ENCODE measurements at regions not wholly inside any gene's neighbourhood (a gene's known extent, or its start where the extent isn't known, plus 50 kb on each side); places are given as distances from the start of the nearest gene placed in this dataset.

DNA sequence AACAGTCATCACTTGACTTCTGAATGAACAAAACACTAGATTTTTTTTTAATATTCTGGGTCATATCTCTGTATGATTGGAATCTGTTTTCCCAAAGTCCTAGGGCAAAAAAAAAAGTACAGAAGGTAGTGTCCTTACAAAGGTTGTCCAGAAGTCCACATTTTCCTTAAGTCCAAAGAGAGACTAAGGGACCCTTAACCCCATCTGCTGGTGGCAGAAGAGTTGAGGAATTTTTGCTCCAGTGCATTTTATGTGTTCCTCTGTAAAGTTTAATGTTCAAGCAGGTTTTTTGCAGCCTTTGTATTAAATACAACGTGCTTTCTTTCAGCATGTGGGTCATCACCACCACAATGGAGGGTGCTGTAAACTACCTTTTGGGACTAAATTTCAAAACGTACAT, 215.9 kb downstream of the SP3 start:
- peak; percentile 62 for TF ChIP-seq CTCF (conservative IDR thresholded peaks at IDR 0.05; ENCODE audit: low read length)
- H3K4me3 ChIP-seq (ENCODE audit: low read length) = no peak overlapping the region
- DNase-seq (ENCODE audit: low read depth) = peak; percentile 36

DNA sequence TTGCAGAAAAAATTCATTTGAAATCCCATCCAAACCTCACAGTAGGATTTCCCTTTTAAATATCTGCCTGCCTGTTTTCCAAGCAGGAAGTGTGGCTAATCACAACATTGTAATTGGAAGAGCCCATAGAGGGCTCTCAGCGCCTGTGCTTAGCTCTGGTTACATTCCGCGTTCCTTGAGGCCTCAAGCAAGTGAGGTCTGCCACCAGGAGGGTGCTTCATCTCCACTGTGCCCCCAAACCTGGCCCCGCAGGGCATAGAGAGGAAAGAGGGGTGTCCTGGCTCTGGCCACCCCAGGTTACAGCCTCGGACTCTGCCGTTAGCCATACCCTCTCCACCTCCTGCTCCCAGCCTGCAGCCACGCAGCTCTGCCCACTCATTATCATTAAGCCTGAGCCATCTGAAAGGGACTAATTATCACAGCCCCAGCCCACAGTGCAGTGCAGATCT, 214.8 kb downstream of the SP3 start:
- peak; percentile 31 for TF ChIP-seq CTCF (conservative IDR thresholded peaks at IDR 0.05; ENCODE audit: low read length)
- peak; percentile 17 for DNase-seq (ENCODE audit: low read depth)
- no peak overlapping the region for H3K4me3 ChIP-seq (ENCODE audit: low read length)

GRCh38 chr2:173750831-173751230, 214.3 kb downstream of the SP3 start:
- no peak overlapping the region for H3K4me3 ChIP-seq (ENCODE audit: low read length)
- no peak for DNase-seq (ENCODE audit: low read depth)
- no peak for TF ChIP-seq CTCF (conservative IDR thresholded peaks at IDR 0.05; ENCODE audit: low read length)

DNA sequence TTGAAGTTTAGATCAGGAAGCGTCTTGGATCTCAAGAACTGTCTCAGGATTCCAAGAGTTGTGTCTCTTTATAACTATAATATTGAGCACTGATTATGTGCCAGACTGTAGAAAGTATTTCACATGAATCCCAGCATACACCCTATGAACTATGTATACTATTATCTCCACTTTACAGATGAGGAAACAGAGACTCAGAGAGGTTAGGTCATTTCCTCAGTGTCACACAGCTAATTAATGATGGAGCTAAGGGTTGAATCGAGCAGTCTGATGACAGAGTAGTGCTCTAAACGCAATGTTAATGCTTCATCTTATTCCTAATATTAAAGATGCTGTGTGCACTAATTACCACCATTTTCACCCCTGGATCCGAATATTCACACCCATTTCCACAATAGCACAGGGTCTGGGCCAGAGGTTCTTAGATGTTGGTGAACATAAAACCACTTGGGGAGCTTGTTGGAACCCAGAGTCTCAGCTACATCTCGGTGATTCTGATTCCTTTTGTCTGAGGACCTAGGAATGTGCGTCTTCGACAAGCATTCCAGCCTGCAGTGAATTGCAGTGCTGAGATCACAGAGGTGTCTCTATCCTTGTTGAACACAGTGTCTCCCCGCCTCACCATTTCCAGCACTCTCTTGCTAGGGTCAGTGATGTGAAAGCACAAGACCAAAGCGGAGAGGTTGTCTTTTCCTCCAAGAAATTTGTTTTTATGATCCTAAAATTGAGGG, 213.8 kb downstream of the SP3 start:
- no peak for TF ChIP-seq CTCF (conservative IDR thresholded peaks at IDR 0.05; ENCODE audit: low read length)
- H3K4me3 ChIP-seq (ENCODE audit: low read length) = no peak overlapping the region
- no peak for DNase-seq (ENCODE audit: low read depth)

GRCh38 chr2:173752152-173752551, 213.0 kb downstream of the SP3 start:
- TF ChIP-seq CTCF (conservative IDR thresholded peaks at IDR 0.05; ENCODE audit: low read length) = peak; percentile 54
- H3K4me3 ChIP-seq (ENCODE audit: low read length) = no peak overlapping the region
- DNase-seq (ENCODE audit: low read depth) = peak; percentile 15

DNA sequence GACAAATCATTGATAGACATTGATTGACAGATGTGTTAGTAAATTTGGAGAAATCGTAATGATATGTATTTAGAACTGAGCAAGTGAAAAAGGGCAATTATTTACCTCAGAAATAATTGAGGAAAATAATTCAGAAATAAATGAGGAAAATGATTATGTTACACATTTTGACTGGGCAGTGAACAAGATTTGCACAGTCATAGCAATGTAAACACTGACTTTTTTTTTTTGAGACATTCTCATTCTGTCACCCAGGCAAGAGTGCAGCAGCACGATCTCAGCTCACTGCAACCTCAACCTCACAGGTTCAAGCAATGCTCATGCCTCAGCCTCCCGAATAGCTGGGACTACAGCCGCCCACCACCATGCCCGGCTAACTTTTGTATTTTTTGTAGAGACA, 211.7 kb downstream of the SP3 start:
- no peak for DNase-seq (ENCODE audit: low read depth)
- no peak overlapping the region for H3K4me3 ChIP-seq (ENCODE audit: low read length)
- no peak for TF ChIP-seq CTCF (conservative IDR thresholded peaks at IDR 0.05; ENCODE audit: low read length)

DNA sequence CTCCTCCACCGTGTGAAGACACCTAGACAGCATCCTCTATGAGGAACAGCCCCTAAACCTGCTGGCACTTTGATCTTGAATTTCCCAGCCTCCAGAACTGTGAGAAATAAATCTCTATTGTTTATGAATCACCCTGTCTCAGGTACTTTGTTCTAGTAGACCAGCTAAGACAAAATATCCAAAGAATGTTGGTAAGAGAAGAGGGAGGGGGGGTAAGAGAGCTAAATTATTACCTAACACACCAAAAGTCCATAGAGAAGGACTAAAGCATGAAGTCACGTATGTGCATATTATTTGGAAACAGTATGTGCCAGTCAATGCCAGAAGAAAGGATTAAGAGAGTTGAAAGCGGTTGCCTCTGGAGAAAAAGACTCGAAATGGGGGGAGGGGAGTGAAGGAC, 211.0 kb downstream of the SP3 start:
- no peak for DNase-seq (ENCODE audit: low read depth)
- H3K4me3 ChIP-seq (ENCODE audit: low read length) = no peak overlapping the region
- TF ChIP-seq CTCF (conservative IDR thresholded peaks at IDR 0.05; ENCODE audit: low read length) = no peak
